Progenitor cell of endocrine pancreas (in vitro differentiated cells): ENCODE measurements at regions not wholly inside any gene's neighbourhood (a gene's known extent, or its start where the extent isn't known, plus 50 kb on each side); places are given as distances from the start of the nearest gene placed in this dataset.

Experiments
- DNase-seq: peaks from one replicate; pipeline ENCODE4 v3.0.0; 2021; ENCODE audit warnings: low spot score; ENCODE audit not compliant: unreplicated experiment
- H3K27ac Mint-ChIP-seq: 2 replicates; pipeline ENCODE4 v1.8.0; 2021; ENCODE audit warnings: mild to moderate bottlenecking, moderate library complexity, mixed read lengths
- H3K27me3 Mint-ChIP-seq: 2 replicates; pipeline ENCODE4 v1.8.0; 2021; ENCODE audit warnings: mixed read lengths
- H3K36me3 Mint-ChIP-seq: 2 replicates; pipeline ENCODE4 v1.8.0; 2022; ENCODE audit warnings: mixed read lengths; ENCODE audit not compliant: insufficient read depth
- H3K4me1 Mint-ChIP-seq: 2 replicates; pipeline ENCODE4 v1.8.0; 2021; ENCODE audit warnings: low read depth, mixed read lengths
- H3K4me3 Mint-ChIP-seq: 2 replicates; pipeline ENCODE4 v1.8.0; 2021; ENCODE audit warnings: low read depth, mild to moderate bottlenecking, moderate library complexity, mixed read lengths
- H3K9me3 Mint-ChIP-seq: 2 replicates; pipeline ENCODE4 v1.8.0; 2021; ENCODE audit warnings: low read depth, mixed read lengths
- CTCF ChIP-seq: fragments of 200-600 bp; sonication (generic); IDR thresholded peaks from one replicate; pipeline ENCODE4 v1.5.0; 2021; ENCODE audit warnings: antibody characterized with exemption, mild to moderate bottlenecking; ENCODE audit not compliant: unreplicated experiment

DNA sequence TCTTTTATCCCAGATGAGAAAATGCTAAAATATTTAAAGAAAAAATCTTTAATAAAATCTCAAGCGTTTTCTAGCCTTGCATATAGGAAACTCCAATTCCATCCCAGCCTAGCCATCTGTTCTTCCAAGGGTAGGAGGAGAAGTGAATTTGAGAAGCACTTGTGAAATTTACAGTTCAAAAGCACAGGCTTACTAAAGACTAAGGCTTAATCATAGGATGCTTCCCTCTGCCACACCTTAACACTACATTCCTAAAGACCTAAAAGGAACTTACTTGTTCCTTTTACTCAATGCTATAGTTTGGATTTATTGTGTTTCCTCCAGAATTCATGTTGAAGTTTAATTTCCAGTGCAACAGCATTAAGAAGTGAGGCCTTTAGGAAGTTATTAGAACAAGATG is 764.8 kb upstream of the CADM2 start:
- TF ChIP-seq CTCF = no peak
- Mint-ChIP-seq H3K4me1 (no peaks in the 10 kb centered on the region), H3K36me3 (no peaks in the 10 kb centered on the region)

DNA sequence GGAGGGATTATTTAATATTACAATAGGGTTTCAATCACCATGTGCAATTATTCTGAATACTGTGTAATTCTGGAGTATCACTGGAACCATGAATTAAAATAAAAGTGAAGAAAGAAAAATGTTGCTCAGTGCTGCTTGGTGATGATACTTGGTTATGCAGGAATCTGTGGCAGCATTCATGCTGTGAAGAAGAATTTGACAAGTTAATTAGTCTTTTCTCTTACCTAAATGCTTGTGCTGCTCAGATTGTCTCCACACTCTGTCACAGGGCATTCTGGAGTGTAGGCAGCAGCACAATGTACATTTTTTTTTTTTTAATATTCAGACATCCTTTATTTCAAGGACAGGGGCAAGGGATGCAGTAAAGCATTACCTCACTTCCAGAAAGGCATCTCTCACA is 749.3 kb upstream of the CADM2 start:
- Mint-ChIP-seq H3K27me3 (no peaks in the 10 kb centered on the region), H3K9me3 (peaks cover 10% of the 10 kb centered on the region), H3K36me3 (no peaks in the 10 kb centered on the region), H3K27ac (no peak overlapping the region), H3K4me1 (no peaks in the 10 kb centered on the region), H3K4me3 (no peak overlapping the region)
- DNase-seq = no peak
- no peak for TF ChIP-seq CTCF

More for the DNA sequence above, 764.8 kb upstream of the CADM2 start:
- no peak for DNase-seq
- H3K9me3 Mint-ChIP-seq = peaks cover 13% of the 10 kb centered on the region
- no peak overlapping the region for H3K27ac Mint-ChIP-seq
- H3K4me3 Mint-ChIP-seq = no peak overlapping the region
- H3K27me3 Mint-ChIP-seq = no peaks in the 10 kb centered on the region

GRCh38 chr3:84223512-84223911 is 735.3 kb upstream of the CADM2 start:
- Mint-ChIP-seq H3K27ac (no peak overlapping the region), H3K4me1 (no peaks in the 10 kb centered on the region), H3K27me3 (no peaks in the 10 kb centered on the region), H3K4me3 (no peak overlapping the region), H3K36me3 (peaks cover 4% of the 10 kb centered on the region), H3K9me3 (peaks cover 54% of the 10 kb centered on the region)
- no peak for TF ChIP-seq CTCF
- DNase-seq = no peak

GRCh38 chr3:84224262-84224661 is 734.5 kb upstream of the CADM2 start:
- H3K27ac Mint-ChIP-seq = no peak overlapping the region
- no peaks in the 10 kb centered on the region for H3K4me1 Mint-ChIP-seq
- H3K4me3 Mint-ChIP-seq = no peak overlapping the region
- peaks cover 4% of the 10 kb centered on the region for H3K36me3 Mint-ChIP-seq
- no peak for TF ChIP-seq CTCF
- H3K27me3 Mint-ChIP-seq = no peaks in the 10 kb centered on the region
- no peak for DNase-seq
- H3K9me3 Mint-ChIP-seq = peaks cover 54% of the 10 kb centered on the region

DNA sequence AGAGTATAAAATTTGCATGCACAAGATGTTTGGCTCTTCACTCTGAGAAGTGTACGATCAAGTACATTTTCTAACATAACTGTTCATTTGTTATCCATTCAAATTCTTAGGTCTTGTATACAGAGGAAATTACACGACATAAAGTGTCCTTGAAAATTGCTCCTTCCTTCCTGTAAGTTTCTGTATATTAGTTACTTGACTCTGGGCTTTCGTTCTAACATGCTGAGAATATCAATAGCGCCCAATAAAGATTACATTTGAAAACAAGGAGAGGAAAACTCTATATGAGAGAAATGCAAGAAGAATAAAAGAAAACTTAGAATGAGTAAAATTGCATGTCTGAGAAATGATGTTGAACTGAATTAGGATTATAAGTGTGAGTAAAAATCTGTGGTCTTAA is 722.5 kb upstream of the CADM2 start:
- Mint-ChIP-seq H3K9me3 (peaks cover 10% of the 10 kb centered on the region), H3K27me3 (no peaks in the 10 kb centered on the region), H3K27ac (no peak overlapping the region), H3K4me1 (no peaks in the 10 kb centered on the region), H3K36me3 (no peaks in the 10 kb centered on the region), H3K4me3 (no peak overlapping the region)
- no peak for TF ChIP-seq CTCF
- DNase-seq = no peak
